ENCODE measurements at regions not wholly inside any gene's neighbourhood (a gene's known extent, or its start where the extent isn't known, plus 50 kb on each side); places are given as distances from the start of the nearest gene placed in this dataset.

DNA sequence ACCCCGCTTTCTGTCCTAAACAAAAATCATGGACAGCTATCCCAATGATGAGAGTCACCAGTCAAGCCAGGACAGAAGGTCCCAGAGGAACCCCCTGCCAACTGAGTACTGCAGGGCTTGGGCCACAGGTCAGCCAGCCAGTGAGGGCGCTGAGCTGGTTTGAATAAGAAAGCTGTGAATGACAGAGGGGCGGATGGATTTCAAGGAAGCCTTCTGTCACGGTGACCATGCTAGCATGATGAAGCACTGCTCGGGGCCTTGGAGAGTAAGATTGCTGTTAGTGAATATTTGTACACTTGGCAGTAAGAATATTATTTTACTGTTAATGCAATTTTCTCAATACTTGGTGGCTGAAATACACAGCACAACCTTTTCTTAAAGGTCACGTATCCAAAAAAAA, 734.0 kb upstream of the NR2F2 start:
- no peaks in the 10 kb centered on the region for H3K36me3 ChIP-seq (ENCODE audit: control insufficient read depth, insufficient read depth, low read length)
- no peak overlapping the region for H3K4me2 ChIP-seq (ENCODE audit: extremely low read depth, insufficient read depth, low read length)
- H3K9ac ChIP-seq (ENCODE audit: insufficient read depth, low read length), result no peak overlapping the region
- no peaks in the 10 kb centered on the region for H3K9me3 ChIP-seq (ENCODE audit: control insufficient read depth, insufficient read depth, low read depth, low read length)
- H3K27me3 ChIP-seq (ENCODE audit: control insufficient read depth, insufficient read depth, low read length), result no peaks in the 10 kb centered on the region
- DNase-seq (ENCODE audit: low read depth in 2 of 2), result no peak
- H3K79me2 ChIP-seq (ENCODE audit: control insufficient read depth, insufficient read depth, low read length), result no peaks in the 10 kb centered on the region
- TF ChIP-seq CTCF (conservative IDR thresholded peaks at IDR 0.05 in 1 of 2, IDR thresholded peaks at IDR 0.05 in 1 of 2; ENCODE audit: low read depth in 1 of 2, low read length in 2 of 2), result no peak
- no peak for TF ChIP-seq EZH2 (IDR thresholded peaks at IDR 0.05; ENCODE audit: low read length, missing control alignments)
- H4K20me1 ChIP-seq (ENCODE audit: control insufficient read depth, extremely low read depth, insufficient read depth, low read length), result no peaks in the 10 kb centered on the region
- no peak overlapping the region for H2AFZ ChIP-seq (ENCODE audit: low read length)
- H3K4me3 ChIP-seq (replicated peaks in 1 of 4; ENCODE audit: control extremely low read depth in 1 of 4, insufficient read depth in 1 of 4, low read depth in 3 of 4, low read length in 4 of 4), result no peak overlapping the region
- no peak overlapping the region for H3K27ac ChIP-seq (ENCODE audit: insufficient read depth, low read length)
- no peaks in the 10 kb centered on the region for H3K4me1 ChIP-seq (ENCODE audit: control insufficient read depth, extremely low read depth, insufficient read depth, low read length)

DNA sequence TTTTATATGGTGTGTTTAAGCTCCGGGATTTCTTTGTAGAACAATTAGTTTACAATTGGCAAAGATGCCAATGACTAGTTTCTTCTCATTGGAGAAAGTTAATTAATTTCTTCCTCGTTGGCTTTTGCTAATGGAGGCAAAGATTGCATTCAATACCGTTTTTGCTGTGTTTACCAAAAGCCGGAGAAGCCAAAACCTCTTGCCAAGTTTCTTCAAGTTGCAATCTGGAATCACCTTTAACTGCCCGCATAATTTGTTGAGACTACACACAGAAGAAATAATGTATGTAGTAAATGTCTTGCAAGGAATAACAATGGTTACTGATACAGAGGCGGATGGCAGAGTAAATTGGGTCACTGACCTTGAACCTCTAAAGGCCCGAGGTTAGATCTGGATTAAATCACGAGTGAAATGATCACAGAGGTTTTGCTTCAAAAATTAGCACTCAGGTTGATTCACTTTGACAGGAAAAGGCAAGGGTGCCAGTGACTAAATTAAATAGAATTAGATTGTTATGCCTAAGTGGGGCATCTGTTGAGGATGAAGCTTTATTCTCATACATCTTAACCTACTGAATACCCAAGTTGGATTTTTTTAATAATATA, 732.1 kb upstream of the NR2F2 start:
- Histone ChIP-seq H3K4me3 (replicated peaks in 1 of 4; ENCODE audit: control extremely low read depth in 1 of 4, insufficient read depth in 1 of 4, low read depth in 3 of 4, low read length in 4 of 4) (no peak overlapping the region), H3K79me2 (ENCODE audit: control insufficient read depth, insufficient read depth, low read length) (no peaks in the 10 kb centered on the region), H2AFZ (ENCODE audit: low read length) (no peak overlapping the region), H3K9me3 (ENCODE audit: control insufficient read depth, insufficient read depth, low read depth, low read length) (no peaks in the 10 kb centered on the region), H3K9ac (ENCODE audit: insufficient read depth, low read length) (no peak overlapping the region), H3K4me2 (ENCODE audit: extremely low read depth, insufficient read depth, low read length) (no peak overlapping the region), H4K20me1 (ENCODE audit: control insufficient read depth, extremely low read depth, insufficient read depth, low read length) (no peaks in the 10 kb centered on the region), H3K27me3 (ENCODE audit: control insufficient read depth, insufficient read depth, low read length) (no peaks in the 10 kb centered on the region), H3K4me1 (ENCODE audit: control insufficient read depth, extremely low read depth, insufficient read depth, low read length) (no peaks in the 10 kb centered on the region), H3K36me3 (ENCODE audit: control insufficient read depth, insufficient read depth, low read length) (no peaks in the 10 kb centered on the region), H3K27ac (ENCODE audit: insufficient read depth, low read length) (no peak overlapping the region)
- TF ChIP-seq CTCF (conservative IDR thresholded peaks at IDR 0.05 in 1 of 2, IDR thresholded peaks at IDR 0.05 in 1 of 2; ENCODE audit: low read depth in 1 of 2, low read length in 2 of 2), result no peak
- TF ChIP-seq EZH2 (IDR thresholded peaks at IDR 0.05; ENCODE audit: low read length, missing control alignments), result no peak
- no peak for DNase-seq (ENCODE audit: low read depth in 2 of 2)

DNA sequence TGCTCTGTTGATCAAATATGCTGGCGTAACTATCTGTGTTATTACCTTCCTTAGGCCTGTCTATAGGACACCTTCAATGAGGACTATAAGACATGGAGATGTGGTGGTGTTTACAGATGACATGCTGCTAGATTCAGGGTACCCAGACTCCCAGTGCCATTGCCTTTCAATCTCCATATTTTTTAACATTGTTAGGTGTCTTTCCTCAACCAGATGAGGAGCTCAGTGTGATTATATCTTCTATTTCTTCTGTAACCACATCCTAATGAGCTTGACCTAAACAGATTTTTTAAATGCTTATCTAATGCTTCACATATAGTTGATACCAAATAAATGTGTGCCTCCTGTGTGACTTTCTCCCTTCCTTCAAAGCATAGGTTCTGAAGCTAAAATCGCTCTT, 730.1 kb upstream of the NR2F2 start:
- H3K9ac ChIP-seq (ENCODE audit: insufficient read depth, low read length), result no peak overlapping the region
- H2AFZ ChIP-seq (ENCODE audit: low read length), result no peak overlapping the region
- H3K27ac ChIP-seq (ENCODE audit: insufficient read depth, low read length), result no peak overlapping the region
- H4K20me1 ChIP-seq (ENCODE audit: control insufficient read depth, extremely low read depth, insufficient read depth, low read length), result no peaks in the 10 kb centered on the region
- H3K27me3 ChIP-seq (ENCODE audit: control insufficient read depth, insufficient read depth, low read length), result no peaks in the 10 kb centered on the region
- no peaks in the 10 kb centered on the region for H3K36me3 ChIP-seq (ENCODE audit: control insufficient read depth, insufficient read depth, low read length)
- H3K9me3 ChIP-seq (ENCODE audit: control insufficient read depth, insufficient read depth, low read depth, low read length), result no peaks in the 10 kb centered on the region
- peaks cover 8% of the 10 kb centered on the region for H3K4me1 ChIP-seq (ENCODE audit: control insufficient read depth, extremely low read depth, insufficient read depth, low read length)
- H3K79me2 ChIP-seq (ENCODE audit: control insufficient read depth, insufficient read depth, low read length), result no peaks in the 10 kb centered on the region
- H3K4me3 ChIP-seq (replicated peaks in 1 of 4; ENCODE audit: control extremely low read depth in 1 of 4, insufficient read depth in 1 of 4, low read depth in 3 of 4, low read length in 4 of 4), result no peak overlapping the region
- no peak for DNase-seq (ENCODE audit: low read depth in 2 of 2)
- no peak for TF ChIP-seq CTCF (conservative IDR thresholded peaks at IDR 0.05 in 1 of 2, IDR thresholded peaks at IDR 0.05 in 1 of 2; ENCODE audit: low read depth in 1 of 2, low read length in 2 of 2)
- TF ChIP-seq EZH2 (IDR thresholded peaks at IDR 0.05; ENCODE audit: low read length, missing control alignments), result no peak
- no peak overlapping the region for H3K4me2 ChIP-seq (ENCODE audit: extremely low read depth, insufficient read depth, low read length)

All from fibroblast of lung (primary cell).